Tibial nerve (tissue), 4 donors: ENCODE measurements at regions not wholly inside any gene's neighbourhood (a gene's known extent, or its start where the extent isn't known, plus 50 kb on each side); places are given as distances from the start of the nearest gene placed in this dataset.
"Not testable (repeated sequence)": the region's sequence is repeated elsewhere in the genome, so short reads cannot be mapped to it uniquely, and the experiment has no call there.

Source experiments
- DNase-seq, 2 donors: peaks; one replicate each; pipeline ENCODE4 v3.0.0-alpha.2; 2019; ENCODE audit warnings: low spot score in 2 of 2
- H3K27ac ChIP-seq, 4 donors: fragments of 200-600 bp; sonication (generic) in 3 of 4; one replicate each; pipeline ENCODE4 v1.5.1; 2017 to 2019; ENCODE audit warnings: mild to moderate bottlenecking in 1 of 4
- H3K27me3 ChIP-seq, 2 donors: fragments of 200-600 bp; sonication (generic) in 1 of 2; one replicate each; pipeline versions ENCODE4 v1.5.1 to v1.6.0; 2017 to 2019
- H3K36me3 ChIP-seq, 3 donors: fragments of 200-600 bp; sonication (generic); one replicate each; pipeline ENCODE4 v1.5.1; 2018 to 2019
- H3K4me1 ChIP-seq, 4 donors: fragments of 200-600 bp; sonication (generic) in 3 of 4; one replicate each; pipeline ENCODE4 v1.5.1; 2017 to 2019
- H3K4me3 ChIP-seq, 4 donors: fragments of 200-600 bp; sonication (generic) in 3 of 4; one replicate each; pipeline ENCODE4 v1.5.1; 2017 to 2019; ENCODE audit warnings: mild to moderate bottlenecking in 1 of 4, moderate library complexity in 1 of 4
- H3K9me3 ChIP-seq, 4 donors: fragments of 200-600 bp; sonication (generic) in 3 of 4; one replicate each; pipeline ENCODE4 v1.5.1; 2017 to 2019
- EP300 ChIP-seq, 2 donors: sonication (generic); formaldehyde crosslinking; IDR thresholded peaks; one replicate each; pipeline ENCODE4 v1.6.1; 2017; ENCODE audit warnings: antibody characterized with exemption in 2 of 2, mild to moderate bottlenecking in 1 of 2
- POLR2A ChIP-seq, 2 donors: fragments of 450-650 bp; IDR thresholded peaks; one replicate each; pipeline ENCODE4 v1.6.1; 2017; ENCODE audit warnings: antibody characterized with exemption in 2 of 2, mild to moderate bottlenecking in 2 of 2, moderate library complexity in 2 of 2
- WGBS, 2 donors: methylation state at CpG; one replicate each; pipeline ENCODE4 v1.1.5; 2018; 5-methylcytosine and 5-hydroxymethylcytosine counted together
- TF ChIP-seq, protein P1 (sequence below), 5 experiments: fragments of 200-600 bp in 3 of 5; fragments of 450-650 bp in 2 of 5; sonication (generic) in 3 of 5; IDR thresholded peaks; one replicate each; pipeline ENCODE4 v1.5.1; 2016 to 2019; ENCODE audit warnings: antibody characterized with exemption in 5 of 5, mild to moderate bottlenecking in 3 of 5, moderate library complexity in 2 of 5

GRCh38 chrX:23511793-23512192 is 155.5 kb upstream of the PRDX4 start:
- no peaks in the 10 kb centered on the region for H3K4me1 ChIP-seq
- no peak overlapping the region for H3K27ac ChIP-seq
- no peaks in the 10 kb centered on the region for H3K9me3 ChIP-seq
- H3K4me3 ChIP-seq, result no peak overlapping the region
- TF ChIP-seq POLR2A (IDR thresholded peaks at IDR 0.05) (no peak), EP300 (IDR thresholded peaks at IDR 0.05) (no peak)
- TF ChIP-seq, protein P1, sequence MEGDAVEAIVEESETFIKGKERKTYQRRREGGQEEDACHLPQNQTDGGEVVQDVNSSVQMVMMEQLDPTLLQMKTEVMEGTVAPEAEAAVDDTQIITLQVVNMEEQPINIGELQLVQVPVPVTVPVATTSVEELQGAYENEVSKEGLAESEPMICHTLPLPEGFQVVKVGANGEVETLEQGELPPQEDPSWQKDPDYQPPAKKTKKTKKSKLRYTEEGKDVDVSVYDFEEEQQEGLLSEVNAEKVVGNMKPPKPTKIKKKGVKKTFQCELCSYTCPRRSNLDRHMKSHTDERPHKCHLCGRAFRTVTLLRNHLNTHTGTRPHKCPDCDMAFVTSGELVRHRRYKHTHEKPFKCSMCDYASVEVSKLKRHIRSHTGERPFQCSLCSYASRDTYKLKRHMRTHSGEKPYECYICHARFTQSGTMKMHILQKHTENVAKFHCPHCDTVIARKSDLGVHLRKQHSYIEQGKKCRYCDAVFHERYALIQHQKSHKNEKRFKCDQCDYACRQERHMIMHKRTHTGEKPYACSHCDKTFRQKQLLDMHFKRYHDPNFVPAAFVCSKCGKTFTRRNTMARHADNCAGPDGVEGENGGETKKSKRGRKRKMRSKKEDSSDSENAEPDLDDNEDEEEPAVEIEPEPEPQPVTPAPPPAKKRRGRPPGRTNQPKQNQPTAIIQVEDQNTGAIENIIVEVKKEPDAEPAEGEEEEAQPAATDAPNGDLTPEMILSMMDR (IDR thresholded peaks at IDR 0.05), result no peak
- H3K27me3 ChIP-seq, result no peaks in the 10 kb centered on the region
- no peak for DNase-seq
- 37 to 45% methylated on average over 2 of the region's 2 CpGs for WGBS, 2 donors
- H3K36me3 ChIP-seq, result no peaks in the 10 kb centered on the region

GRCh38 chrX:23513121-23513520 is 154.2 kb upstream of the PRDX4 start:
- Histone ChIP-seq H3K27me3 (no peaks in the 10 kb centered on the region), H3K4me1 (no peaks in the 10 kb centered on the region), H3K4me3 (no peak overlapping the region), H3K9me3 (no peaks in the 10 kb centered on the region), H3K36me3 (no peaks in the 10 kb centered on the region), H3K27ac (no peak overlapping the region)
- TF ChIP-seq, protein P1 (IDR thresholded peaks at IDR 0.05), result no peak
- no peak for TF ChIP-seq EP300 (IDR thresholded peaks at IDR 0.05)
- TF ChIP-seq POLR2A (IDR thresholded peaks at IDR 0.05), result no peak
- 33 to 48% methylated on average over 2 of the region's 2 CpGs for WGBS, 2 donors
- no peak for DNase-seq

- Histone ChIP-seq H3K36me3 (no peaks in the 10 kb centered on the region), H3K4me1 (no peaks in the 10 kb centered on the region), H3K27me3 (no peaks in the 10 kb centered on the region), H3K9me3 (no peaks in the 10 kb centered on the region), H3K4me3 (no peak overlapping the region), H3K27ac (no peak overlapping the region)
- 61 to 76% methylated on average over 2 of the region's 2 CpGs for WGBS, 2 donors
- TF ChIP-seq, protein P1 (IDR thresholded peaks at IDR 0.05), result no peak
- TF ChIP-seq POLR2A (IDR thresholded peaks at IDR 0.05) (no peak), EP300 (IDR thresholded peaks at IDR 0.05) (no peak)
- DNase-seq, result no peak
Observed at GRCh38 chrX:23514082-23514481, 153.2 kb upstream of the PRDX4 start.

DNA sequence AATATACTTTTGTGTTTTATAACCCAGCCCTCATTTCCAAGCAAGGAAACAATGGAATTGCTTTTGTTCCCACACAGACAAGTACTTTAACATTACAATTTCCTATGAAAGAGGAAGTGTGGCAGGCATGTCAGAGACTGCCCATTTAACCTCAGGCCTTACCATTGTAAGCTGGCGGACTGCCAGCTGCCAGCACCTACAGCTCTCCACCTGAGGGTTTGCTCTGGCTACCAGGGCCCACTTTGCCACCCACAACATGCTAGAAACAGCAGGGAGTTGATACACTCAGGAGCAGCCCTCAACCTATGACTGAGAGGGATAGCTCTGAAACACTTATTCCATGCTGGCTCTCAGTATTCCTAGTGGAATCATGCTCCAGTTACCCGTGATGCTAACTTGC is 152.3 kb upstream of the PRDX4 start:
- Histone ChIP-seq H3K36me3 (no peaks in the 10 kb centered on the region), H3K4me1 (no peaks in the 10 kb centered on the region), H3K27me3 (no peaks in the 10 kb centered on the region), H3K9me3 (no peaks in the 10 kb centered on the region), H3K4me3 (no peak overlapping the region), H3K27ac (no peak overlapping the region)
- DNase-seq, result no peak
- TF ChIP-seq, protein P1 (IDR thresholded peaks at IDR 0.05), result no peak
- TF ChIP-seq EP300 (IDR thresholded peaks at IDR 0.05) (no peak), POLR2A (IDR thresholded peaks at IDR 0.05) (no peak)
- WGBS, 2 donors, result 30 to 46% methylated on average over 2 of the region's 2 CpGs

DNA sequence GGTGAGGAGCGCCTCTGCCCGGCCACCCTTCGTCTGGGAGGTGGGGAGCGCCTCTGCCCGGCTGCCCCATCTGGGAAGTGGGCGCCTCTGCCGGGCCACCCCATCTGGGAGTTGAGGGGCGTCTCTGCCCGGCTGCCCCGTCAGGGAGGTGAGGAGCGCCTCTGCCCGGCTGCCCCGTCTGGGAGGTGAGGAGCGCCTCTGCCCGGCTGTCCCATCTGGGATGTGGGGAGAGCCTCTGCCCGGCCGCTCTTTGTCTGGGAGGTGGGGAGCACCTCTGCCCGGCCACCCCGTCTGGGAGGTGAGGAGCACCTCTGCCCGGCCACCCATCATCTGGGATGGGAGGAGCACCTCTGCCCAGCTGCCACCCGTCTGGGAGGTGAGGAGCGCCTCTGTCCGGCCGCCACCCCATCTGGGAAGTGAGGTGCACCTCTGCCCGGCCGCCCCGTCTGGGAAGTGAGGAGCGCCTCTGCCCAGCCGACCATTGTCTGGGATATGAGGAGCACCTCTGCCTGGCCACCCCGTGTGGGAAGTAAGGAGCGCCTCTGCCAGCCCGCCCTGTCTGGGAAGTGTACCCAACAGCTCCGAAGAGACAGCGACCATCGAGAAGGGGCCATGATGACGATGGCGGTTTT is 144.2 kb upstream of the PRDX4 start:
- not testable (repeated sequence) for H3K4me3 ChIP-seq, H3K9me3 ChIP-seq, H3K36me3 ChIP-seq, H3K4me1 ChIP-seq, H3K27me3 ChIP-seq, H3K27ac ChIP-seq, DNase-seq
- WGBS, 2 donors, result 93 to 97% methylated on average over 6 to 34 of the region's 37 CpGs

- Histone ChIP-seq H3K9me3 (no peaks in the 10 kb centered on the region), H3K27ac (no peak overlapping the region), H3K27me3 (no peaks in the 10 kb centered on the region), H3K36me3 (no peaks in the 10 kb centered on the region), H3K4me3 (no peak overlapping the region), H3K4me1 (no peaks in the 10 kb centered on the region)
- 61 to 81% methylated on average over 3 to 5 of the region's 5 CpGs for WGBS, 2 donors
- TF ChIP-seq, protein P1 (IDR thresholded peaks at IDR 0.05), result no peak
- TF ChIP-seq POLR2A (IDR thresholded peaks at IDR 0.05) (no peak), EP300 (IDR thresholded peaks at IDR 0.05) (no peak)
- no peak for DNase-seq
Observed at GRCh38 chrX:23524467-23524866, 142.8 kb upstream of the PRDX4 start.
